ENCODE measurements at regions not wholly inside any gene's neighbourhood (a gene's known extent, or its start where the extent isn't known, plus 50 kb on each side); places are given as distances from the start of the nearest gene placed in this dataset.

- no peak for TF ChIP-seq CTCF (IDR thresholded peaks at IDR 0.05; ENCODE audit: low read length)
- TF ChIP-seq EZH2 (optimal IDR thresholded peaks at IDR 0.05; ENCODE audit: low read depth, low read length): no peak
- TF ChIP-seq EZH2phosphoT487 (IDR thresholded peaks at IDR 0.05; ENCODE audit: low read length): no peak
Observed at GRCh38 chr2:182559623-182560022, 132.8 kb upstream of the PDE1A start.

Data from MM.1S (cell line).